Spleen (tissue), 11 donors: ENCODE measurements at regions not wholly inside any gene's neighbourhood (a gene's known extent, or its start where the extent isn't known, plus 50 kb on each side); places are given as distances from the start of the nearest gene placed in this dataset.
"Not testable (repeated sequence)": the region's sequence is repeated elsewhere in the genome, so short reads cannot be mapped to it uniquely, and the experiment has no call there.

Source experiments
- DNase-seq: peaks from one replicate; pipeline ENCODE4 v3.0.0-alpha.2; 2020
- H3K27ac ChIP-seq, 8 donors: fragments of 200-600 bp; sonication (generic) in 7 of 8; 1 replicate in 4 of 8; 2 replicates in 4 of 8; pipeline versions ENCODE4 v1.5.0 to v1.8.0; 2016 to 2021; ENCODE audit warnings: inconsistent platforms in 4 of 8, mild to moderate bottlenecking in 4 of 8, moderate library complexity in 1 of 8
- H3K27me3 ChIP-seq, 7 donors: fragments of 200-600 bp; sonication (generic) in 6 of 7; replicated peaks in 1 of 7; 1 replicate in 4 of 7; 2 replicates in 3 of 7; pipeline versions ENCODE4 v1.5.0 to v1.8.0; 2016 to 2021; ENCODE audit warnings: inconsistent platforms in 3 of 7, mild to moderate bottlenecking in 1 of 7
- H3K36me3 ChIP-seq, 6 donors: fragments of 200-600 bp; sonication (generic) in 5 of 6; 1 replicate in 4 of 6; 2 replicates in 2 of 6; pipeline versions ENCODE4 v1.5.0 to v1.8.0; 2016 to 2021; ENCODE audit warnings: inconsistent platforms in 2 of 6
- H3K4me1 ChIP-seq, 6 donors: fragments of 200-600 bp; sonication (generic) in 5 of 6; 1 replicate in 3 of 6; 2 replicates in 3 of 6; pipeline versions ENCODE4 v1.5.0 to v1.8.0; 2016 to 2021; ENCODE audit warnings: inconsistent platforms in 3 of 6
- H3K4me3 ChIP-seq, 8 donors: fragments of 200-600 bp; sonication (generic) in 7 of 8; 1 replicate in 4 of 8; 2 replicates in 4 of 8; pipeline versions ENCODE4 v1.5.0 to v1.8.0; 2016 to 2021; ENCODE audit warnings: inconsistent platforms in 4 of 8, mild to moderate bottlenecking in 4 of 8, moderate library complexity in 2 of 8
- H3K9me3 ChIP-seq, 8 donors: fragments of 200-600 bp; sonication (generic) in 7 of 8; 1 replicate in 4 of 8; 2 replicates in 4 of 8; pipeline versions ENCODE4 v1.5.0 to v1.8.0; 2016 to 2021; ENCODE audit warnings: inconsistent platforms in 4 of 8
- CTCF ChIP-seq, 11 experiments: fragments of 200-600 bp in 7 of 11; fragments of 450-650 bp in 4 of 11; sonication (generic) in 4 of 11; IDR thresholded peaks in 8 of 11; conservative IDR thresholded peaks in 3 of 11; 1 replicate in 7 of 11; 2 replicates in 4 of 11; pipeline versions ENCODE4 v1.4.0 to v1.8.0; 2016 to 2021; ENCODE audit warnings: antibody characterized with exemption in 11 of 11, inconsistent platforms in 4 of 11, mild to moderate bottlenecking in 1 of 11
- POLR2A ChIP-seq, 3 donors: fragments of 450-650 bp; IDR thresholded peaks; one replicate each; pipeline ENCODE4 v1.5.1; 2017; ENCODE audit warnings: antibody characterized with exemption in 3 of 3, mild to moderate bottlenecking in 1 of 3
- POLR2AphosphoS5 ChIP-seq, 3 donors: sonication (generic); formaldehyde crosslinking; IDR thresholded peaks; one replicate each; pipeline ENCODE4 v1.5.1; 2017; ENCODE audit warnings: antibody characterized with exemption in 3 of 3
- WGBS, 5 donors: extraction: QIAGEN DNeasy Blood & Tissue Kit in 3 of 5; methylation state at CpG; one replicate each; pipeline versions ENCODE4 v1.1.5 to v1.1.7; 2013 to 2018; 5-methylcytosine and 5-hydroxymethylcytosine counted together
- intact Hi-C: fragments of 100-400 bp; cut with DNase I; formaldehyde crosslinking; loops from one replicate; pipeline ENCODE4 v1.15.0; 2023; ENCODE audit warnings: low total_unique reads
- donor health status: healthy with polysubstance abuse.
- donor health status: DM: no; HTN: no; CAD: no; lungs with moderate emphysema.
- donor health status: DM: no; HTN: no; CAD: no.
- donor health status: Bipolar disorder and iron deficiency.
- donor health status: healthy.
- donor health status: DM: no; HTN: no; CAD: no.
- donor health status: DM: yes; HTN: yes; CAD: no.

- Histone ChIP-seq H3K27me3 (no peaks in the 10 kb centered on the region), H3K27ac (peak overlapping the region in 2 of 8 donors; percentile 10 to 16), H3K4me3 (peak overlapping the region in 1 of 8 donors; percentile 30), H3K36me3 (no peaks in the 10 kb centered on the region), H3K9me3 (peaks cover 0 to 32% (median 10%) of the 10 kb centered on the region in 8 donors), H3K4me1 (peaks cover 0 to 10% (median 0%) of the 10 kb centered on the region in 6 donors)
- 52 to 68% (median 58%) methylated on average over 2 of the region's 2 CpGs for WGBS, 5 donors
- no peak for DNase-seq
- intact Hi-C loops = no loop called here
- TF ChIP-seq CTCF (IDR thresholded peaks at IDR 0.05 in 8 of 11, conservative IDR thresholded peaks at IDR 0.05 in 3 of 11) (no peak), POLR2AphosphoS5 (IDR thresholded peaks at IDR 0.05) (no peak), POLR2A (IDR thresholded peaks at IDR 0.05) (no peak)
These were observed 131.8 kb upstream of the TMLHE start for GRCh38 chrX:155744534-155744933.

- 67 to 86% (median 75%) methylated on average over 5 of the region's 5 CpGs for WGBS, 5 donors
- H3K27ac ChIP-seq, H3K4me1 ChIP-seq, H3K27me3 ChIP-seq, H3K36me3 ChIP-seq, intact Hi-C loops, H3K9me3 ChIP-seq, H3K4me3 ChIP-seq: not testable (repeated sequence)
- peak; percentile 58 for DNase-seq
These were observed 115.6 kb upstream of the TMLHE start for GRCh38 chrX:155728335-155728734.

GRCh38 chrX:155718972-155719586 lies 106.3 kb upstream of the TMLHE start:
- intact Hi-C loops = no loop called here
- WGBS, 5 donors = 51 to 67% (median 64%) methylated on average over 4 of the region's 4 CpGs
- Histone ChIP-seq H3K4me1 (no peaks in the 10 kb centered on the region), H3K27ac (no peak overlapping the region), H3K27me3 (no peaks in the 10 kb centered on the region), H3K9me3 (peaks cover 0 to 19% (median 9%) of the 10 kb centered on the region in 8 donors), H3K4me3 (no peak overlapping the region), H3K36me3 (no peaks in the 10 kb centered on the region)
- no peak for DNase-seq
- TF ChIP-seq POLR2A (IDR thresholded peaks at IDR 0.05) (no peak), CTCF (IDR thresholded peaks at IDR 0.05 in 8 of 11, conservative IDR thresholded peaks at IDR 0.05 in 3 of 11) (no peak), POLR2AphosphoS5 (IDR thresholded peaks at IDR 0.05) (no peak)

GRCh38 chrX:155715141-155715540 lies 102.4 kb upstream of the TMLHE start:
- Histone ChIP-seq H3K9me3 (peaks cover 0 to 59% (median 42%) of the 10 kb centered on the region in 8 donors), H3K4me3 (no peak overlapping the region), H3K36me3 (no peaks in the 10 kb centered on the region), H3K27ac (no peak overlapping the region), H3K27me3 (no peaks in the 10 kb centered on the region), H3K4me1 (no peaks in the 10 kb centered on the region)
- intact Hi-C loops = no loop called here
- WGBS, 5 donors = 18 to 55% (median 45%) methylated on average over 1 of the region's 1 CpG
- DNase-seq = no peak
- TF ChIP-seq CTCF (IDR thresholded peaks at IDR 0.05 in 8 of 11, conservative IDR thresholded peaks at IDR 0.05 in 3 of 11) = no peak
- no peak for TF ChIP-seq POLR2A (IDR thresholded peaks at IDR 0.05)
- no peak for TF ChIP-seq POLR2AphosphoS5 (IDR thresholded peaks at IDR 0.05)
